GM12892 (cell line): ENCODE measurements at regions not wholly inside any gene's neighbourhood (a gene's known extent, or its start where the extent isn't known, plus 50 kb on each side); places are given as distances from the start of the nearest gene placed in this dataset.

Source experiments
- POLR2A ChIP-seq: IDR thresholded peaks from 2 replicates; pipeline ENCODE4 v1.6.1; 2011; ENCODE audit warnings: low read depth, low read length, control low read depth
- POLR2AphosphoS5 ChIP-seq: IDR thresholded peaks from 2 replicates; pipeline ENCODE4 v1.6.1; 2011; ENCODE audit warnings: low read depth, low read length, control low read depth

DNA sequence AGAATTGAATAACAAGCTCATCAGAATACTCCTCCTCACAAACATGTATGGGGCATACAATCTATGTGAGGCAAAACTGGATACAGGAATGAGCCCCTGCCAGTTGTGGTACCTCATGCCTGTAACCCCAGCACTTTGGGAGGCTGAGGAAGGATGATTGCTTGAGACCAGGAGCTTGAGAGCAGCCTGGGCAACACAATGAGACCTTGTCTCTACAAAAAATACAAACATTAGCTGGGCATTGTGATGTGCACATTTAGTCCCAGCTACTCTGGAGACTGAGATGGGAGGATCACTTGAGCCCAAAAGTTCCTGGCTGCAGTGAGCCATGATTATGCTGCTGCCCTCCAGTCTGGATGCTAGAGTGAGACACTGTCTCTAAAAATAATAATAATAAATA, 611.0 kb downstream of the NLGN4X start:
- TF ChIP-seq POLR2A: no peak
- no peak for TF ChIP-seq POLR2AphosphoS5
